Nephron progenitor cell (in vitro differentiated cells): ENCODE measurements at regions not wholly inside any gene's neighbourhood (a gene's known extent, or its start where the extent isn't known, plus 50 kb on each side); places are given as distances from the start of the nearest gene placed in this dataset.

ENCODE experiments used
- DNase-seq: peaks from one replicate; pipeline ENCODE4 v3.0.0; 2021
- H3K27ac Mint-ChIP-seq: 2 replicates; pipeline ENCODE4 v1.8.0; 2021; ENCODE audit warnings: mild to moderate bottlenecking, moderate library complexity, mixed read lengths
- H3K27me3 Mint-ChIP-seq: 2 replicates; pipeline ENCODE4 v1.8.0; 2021; ENCODE audit warnings: mild to moderate bottlenecking, low read depth, mixed read lengths; ENCODE audit not compliant: poor library complexity
- H3K36me3 Mint-ChIP-seq: 2 replicates; pipeline ENCODE4 v1.8.0; 2021; ENCODE audit warnings: low read depth, mixed read lengths
- H3K4me1 Mint-ChIP-seq: 2 replicates; pipeline ENCODE4 v1.8.0; 2021; ENCODE audit warnings: mixed read lengths
- H3K4me3 Mint-ChIP-seq: 2 replicates; pipeline ENCODE4 v1.8.0; 2021; ENCODE audit warnings: mild to moderate bottlenecking, moderate library complexity, mixed read lengths
- H3K9me3 Mint-ChIP-seq: 2 replicates; pipeline ENCODE4 v1.8.0; 2021; ENCODE audit warnings: mild to moderate bottlenecking, moderate library complexity, mixed read lengths
- TF ChIP-seq, protein P1 (sequence below): fragments of 200-600 bp; sonication (generic); IDR thresholded peaks from 2 replicates; pipeline ENCODE4 v1.5.0; 2021; ENCODE audit warnings: antibody characterized with exemption

DNA sequence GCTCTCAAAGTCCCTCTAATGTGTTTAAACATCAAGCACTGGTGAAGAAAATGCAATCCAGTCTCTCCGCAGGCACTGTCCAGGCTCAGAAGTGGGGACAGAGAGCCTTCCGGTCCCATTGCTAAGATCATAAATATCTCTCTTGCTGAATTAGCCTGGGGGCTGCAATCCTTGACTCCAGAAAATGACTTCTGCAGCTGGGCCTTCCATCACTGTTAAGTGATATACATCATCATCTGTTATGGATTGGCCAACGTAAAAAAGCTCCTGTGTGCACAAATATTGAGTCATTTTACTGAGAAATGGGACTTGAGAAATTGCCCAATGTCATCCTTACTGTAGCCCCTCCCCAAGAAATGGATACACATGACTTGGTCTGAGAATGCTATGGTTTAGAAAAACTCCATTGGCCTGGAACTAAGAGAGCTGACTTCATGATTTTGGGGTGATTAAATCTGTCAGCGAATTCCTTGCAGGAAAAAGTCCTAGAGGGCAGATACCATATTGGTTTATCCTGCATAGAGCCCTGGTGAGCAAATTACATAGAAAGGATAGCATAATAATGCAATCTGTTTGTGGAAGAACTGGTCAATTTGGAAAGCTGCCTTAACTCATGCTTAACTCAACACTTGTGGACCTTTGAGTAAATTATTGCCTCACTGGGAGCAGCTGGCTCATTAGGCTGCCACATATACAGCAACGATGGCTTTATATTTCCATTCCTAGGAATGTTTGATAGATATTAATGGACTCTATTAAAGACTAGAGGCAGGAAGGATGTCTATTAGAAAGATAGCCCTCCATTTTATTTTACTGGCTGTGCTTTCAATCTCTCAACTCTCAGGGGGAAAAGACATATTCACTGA is 346.1 kb downstream of the GBA3 start:
- Mint-ChIP-seq H3K4me3 (no peak overlapping the region), H3K36me3 (no peaks in the 10 kb centered on the region), H3K9me3 (no peaks in the 10 kb centered on the region), H3K27ac (no peak overlapping the region), H3K27me3 (peaks cover 4% of the 10 kb centered on the region), H3K4me1 (no peaks in the 10 kb centered on the region)
- DNase-seq, result no peak
- TF ChIP-seq, protein P1, sequence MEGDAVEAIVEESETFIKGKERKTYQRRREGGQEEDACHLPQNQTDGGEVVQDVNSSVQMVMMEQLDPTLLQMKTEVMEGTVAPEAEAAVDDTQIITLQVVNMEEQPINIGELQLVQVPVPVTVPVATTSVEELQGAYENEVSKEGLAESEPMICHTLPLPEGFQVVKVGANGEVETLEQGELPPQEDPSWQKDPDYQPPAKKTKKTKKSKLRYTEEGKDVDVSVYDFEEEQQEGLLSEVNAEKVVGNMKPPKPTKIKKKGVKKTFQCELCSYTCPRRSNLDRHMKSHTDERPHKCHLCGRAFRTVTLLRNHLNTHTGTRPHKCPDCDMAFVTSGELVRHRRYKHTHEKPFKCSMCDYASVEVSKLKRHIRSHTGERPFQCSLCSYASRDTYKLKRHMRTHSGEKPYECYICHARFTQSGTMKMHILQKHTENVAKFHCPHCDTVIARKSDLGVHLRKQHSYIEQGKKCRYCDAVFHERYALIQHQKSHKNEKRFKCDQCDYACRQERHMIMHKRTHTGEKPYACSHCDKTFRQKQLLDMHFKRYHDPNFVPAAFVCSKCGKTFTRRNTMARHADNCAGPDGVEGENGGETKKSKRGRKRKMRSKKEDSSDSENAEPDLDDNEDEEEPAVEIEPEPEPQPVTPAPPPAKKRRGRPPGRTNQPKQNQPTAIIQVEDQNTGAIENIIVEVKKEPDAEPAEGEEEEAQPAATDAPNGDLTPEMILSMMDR, result no peak

GRCh38 chr4:23036921-23037495 is 344.3 kb downstream of the GBA3 start:
- Mint-ChIP-seq H3K4me3 (no peak overlapping the region), H3K27ac (no peak overlapping the region), H3K27me3 (peaks cover 4% of the 10 kb centered on the region)

GRCh38 chr4:23036503-23036902 is 343.8 kb downstream of the GBA3 start:
- Mint-ChIP-seq H3K4me1 (no peaks in the 10 kb centered on the region), H3K36me3 (no peaks in the 10 kb centered on the region), H3K4me3 (no peak overlapping the region), H3K9me3 (no peaks in the 10 kb centered on the region), H3K27me3 (peaks cover 4% of the 10 kb centered on the region), H3K27ac (no peak overlapping the region)
- TF ChIP-seq, protein P1, result no peak
- DNase-seq, result no peak

More at GRCh38 chr4:23036921-23037495, 344.3 kb downstream of the GBA3 start:
- DNase-seq, result no peak
- TF ChIP-seq, protein P1, result no peak
- no peaks in the 10 kb centered on the region for H3K9me3 Mint-ChIP-seq
- no peaks in the 10 kb centered on the region for H3K36me3 Mint-ChIP-seq
- H3K4me1 Mint-ChIP-seq, result no peaks in the 10 kb centered on the region

GRCh38 chr4:23035521-23036056 is 342.9 kb downstream of the GBA3 start:
- no peak overlapping the region for H3K4me3 Mint-ChIP-seq
- no peaks in the 10 kb centered on the region for H3K36me3 Mint-ChIP-seq
- peaks cover 4% of the 10 kb centered on the region for H3K27me3 Mint-ChIP-seq
- H3K4me1 Mint-ChIP-seq, result no peaks in the 10 kb centered on the region
- no peak for DNase-seq
- no peak overlapping the region for H3K27ac Mint-ChIP-seq
- TF ChIP-seq, protein P1, result no peak
- no peaks in the 10 kb centered on the region for H3K9me3 Mint-ChIP-seq

- Mint-ChIP-seq H3K27me3 (peaks cover 4% of the 10 kb centered on the region), H3K9me3 (no peaks in the 10 kb centered on the region), H3K27ac (no peak overlapping the region), H3K4me1 (no peaks in the 10 kb centered on the region), H3K36me3 (no peaks in the 10 kb centered on the region), H3K4me3 (no peak overlapping the region)
- TF ChIP-seq, protein P1, result no peak
- DNase-seq, result no peak
Measured at GRCh38 chr4:23034731-23035130, 342.0 kb downstream of the GBA3 start.
